ENCODE measurements at regions not wholly inside any gene's neighbourhood (a gene's known extent, or its start where the extent isn't known, plus 50 kb on each side); places are given as distances from the start of the nearest gene placed in this dataset.

DNA sequence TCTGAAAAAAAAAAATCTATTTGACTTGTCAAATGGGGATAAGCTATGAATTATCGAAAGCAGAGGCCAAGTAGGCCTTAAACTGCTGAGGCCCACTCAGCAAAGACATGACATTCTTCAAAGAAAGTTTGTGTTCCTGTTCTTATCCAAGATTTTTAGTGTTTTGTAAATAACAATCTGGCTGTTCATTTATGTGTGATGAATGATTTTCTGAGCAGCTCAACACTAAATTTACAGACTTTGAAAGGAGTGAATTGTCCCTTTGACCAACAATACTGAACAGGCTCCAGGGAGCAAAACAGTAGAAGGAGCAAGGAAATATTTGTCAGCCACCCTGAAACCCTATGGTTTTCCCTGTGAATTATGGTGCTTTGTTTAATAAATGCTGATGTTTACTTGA, 512.6 kb upstream of the NAALADL2 start:
- Histone ChIP-seq H3K9ac (ENCODE audit: low read length) (no peak overlapping the region), H3F3A (ENCODE audit: insufficient read depth) (no peaks in the 10 kb centered on the region), H3K79me2 (ENCODE audit: insufficient read depth, low read length) (no peaks in the 10 kb centered on the region), H3K4me2 (ENCODE audit: low read depth, low read length, poor library complexity, severe bottlenecking) (no peak overlapping the region), H3K36me3 (ENCODE audit: low read length) (no peaks in the 10 kb centered on the region), H4K20me1 (ENCODE audit: low read depth, low read length) (no peaks in the 10 kb centered on the region), H3K9me3 (ENCODE audit: insufficient read depth, low read length) (no peaks in the 10 kb centered on the region), H2AFZ (ENCODE audit: low read depth, low read length, severe bottlenecking) (no peak overlapping the region), H3K27me3 (ENCODE audit: low read length) (no peaks in the 10 kb centered on the region), H3K4me3 (ENCODE audit: insufficient read depth, low read length, poor library complexity, severe bottlenecking) (no peak overlapping the region), H3K9me2 (replicated peaks; ENCODE audit: insufficient read depth, low read length) (no peaks in the 10 kb centered on the region), H3K27ac (ENCODE audit: low read depth, low read length) (no peak overlapping the region)
- TF ChIP-seq, protein P1, sequence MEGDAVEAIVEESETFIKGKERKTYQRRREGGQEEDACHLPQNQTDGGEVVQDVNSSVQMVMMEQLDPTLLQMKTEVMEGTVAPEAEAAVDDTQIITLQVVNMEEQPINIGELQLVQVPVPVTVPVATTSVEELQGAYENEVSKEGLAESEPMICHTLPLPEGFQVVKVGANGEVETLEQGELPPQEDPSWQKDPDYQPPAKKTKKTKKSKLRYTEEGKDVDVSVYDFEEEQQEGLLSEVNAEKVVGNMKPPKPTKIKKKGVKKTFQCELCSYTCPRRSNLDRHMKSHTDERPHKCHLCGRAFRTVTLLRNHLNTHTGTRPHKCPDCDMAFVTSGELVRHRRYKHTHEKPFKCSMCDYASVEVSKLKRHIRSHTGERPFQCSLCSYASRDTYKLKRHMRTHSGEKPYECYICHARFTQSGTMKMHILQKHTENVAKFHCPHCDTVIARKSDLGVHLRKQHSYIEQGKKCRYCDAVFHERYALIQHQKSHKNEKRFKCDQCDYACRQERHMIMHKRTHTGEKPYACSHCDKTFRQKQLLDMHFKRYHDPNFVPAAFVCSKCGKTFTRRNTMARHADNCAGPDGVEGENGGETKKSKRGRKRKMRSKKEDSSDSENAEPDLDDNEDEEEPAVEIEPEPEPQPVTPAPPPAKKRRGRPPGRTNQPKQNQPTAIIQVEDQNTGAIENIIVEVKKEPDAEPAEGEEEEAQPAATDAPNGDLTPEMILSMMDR (IDR thresholded peaks at IDR 0.05; ENCODE audit: insufficient read depth, low read length, poor library complexity, severe bottlenecking): no peak
- TF ChIP-seq EZH2phosphoT487 (conservative IDR thresholded peaks at IDR 0.05; ENCODE audit: low read length): no peak

DNA sequence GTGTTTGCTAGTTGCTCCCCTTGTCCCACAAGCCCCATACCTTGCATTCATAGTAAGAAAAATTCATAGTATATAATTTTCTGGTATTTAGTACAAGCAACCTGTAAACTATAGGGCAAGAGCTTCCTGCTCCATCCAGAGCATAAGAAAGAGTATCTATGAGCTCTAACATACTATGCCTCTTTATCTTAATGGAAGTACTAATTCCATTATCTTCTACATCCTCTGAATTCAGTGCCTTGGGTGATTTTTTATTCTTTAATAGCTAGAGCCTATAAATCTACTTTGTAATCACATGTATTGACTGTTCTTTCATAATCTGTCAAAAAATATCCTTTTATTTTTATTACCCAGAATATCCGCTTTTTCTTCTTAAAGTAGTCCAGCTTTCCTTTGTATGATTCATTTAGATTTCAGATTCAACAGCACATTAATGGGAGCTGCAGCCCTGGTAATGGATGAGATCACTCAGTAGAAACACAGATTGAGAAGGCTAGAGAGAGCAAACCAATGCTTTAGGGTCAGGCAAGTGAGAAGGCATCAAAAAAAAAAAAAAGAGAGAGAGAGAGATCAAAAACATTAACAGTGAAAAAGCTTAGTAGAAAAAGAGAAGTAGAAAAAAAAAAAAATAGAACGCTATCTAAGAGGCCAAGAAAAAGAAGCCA, 511.5 kb upstream of the NAALADL2 start:
- Histone ChIP-seq H3K9me2 (replicated peaks; ENCODE audit: insufficient read depth, low read length) (no peaks in the 10 kb centered on the region), H3K4me3 (ENCODE audit: insufficient read depth, low read length, poor library complexity, severe bottlenecking) (no peak overlapping the region), H3K79me2 (ENCODE audit: insufficient read depth, low read length) (no peaks in the 10 kb centered on the region), H3K27me3 (ENCODE audit: low read length) (no peaks in the 10 kb centered on the region), H3K4me2 (ENCODE audit: low read depth, low read length, poor library complexity, severe bottlenecking) (no peak overlapping the region), H3K9ac (ENCODE audit: low read length) (no peak overlapping the region), H3K9me3 (ENCODE audit: insufficient read depth, low read length) (no peaks in the 10 kb centered on the region), H3K36me3 (ENCODE audit: low read length) (no peaks in the 10 kb centered on the region), H3F3A (ENCODE audit: insufficient read depth) (no peaks in the 10 kb centered on the region), H2AFZ (ENCODE audit: low read depth, low read length, severe bottlenecking) (no peak overlapping the region), H3K27ac (ENCODE audit: low read depth, low read length) (no peak overlapping the region), H4K20me1 (ENCODE audit: low read depth, low read length) (no peaks in the 10 kb centered on the region)
- TF ChIP-seq, protein P1 (IDR thresholded peaks at IDR 0.05; ENCODE audit: insufficient read depth, low read length, poor library complexity, severe bottlenecking): no peak
- TF ChIP-seq EZH2phosphoT487 (conservative IDR thresholded peaks at IDR 0.05; ENCODE audit: low read length): no peak

DNA sequence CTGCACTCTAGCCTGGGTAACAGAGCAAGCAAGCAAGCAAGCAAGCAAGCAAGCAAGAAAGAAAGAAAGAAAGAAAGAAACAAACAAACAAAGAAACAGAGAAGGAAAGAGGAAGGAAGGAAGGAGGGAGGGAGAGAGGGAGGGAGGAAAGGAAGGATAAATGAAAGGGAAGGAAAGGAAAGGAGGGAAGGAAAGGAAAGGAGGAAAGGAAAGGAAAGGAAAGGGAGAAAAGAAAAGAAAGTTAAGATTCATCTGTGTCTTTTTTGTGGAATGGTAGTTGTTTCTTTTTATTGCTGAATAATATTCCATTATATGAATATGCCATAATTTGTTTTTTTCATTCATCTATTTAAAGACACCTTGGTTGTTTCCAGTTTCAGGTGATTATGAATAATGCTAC, 506.9 kb upstream of the NAALADL2 start:
- no peak overlapping the region for H3K4me2 ChIP-seq (ENCODE audit: low read depth, low read length, poor library complexity, severe bottlenecking)
- H3K4me3 ChIP-seq (ENCODE audit: insufficient read depth, low read length, poor library complexity, severe bottlenecking): no peak overlapping the region
- TF ChIP-seq, protein P1 (IDR thresholded peaks at IDR 0.05; ENCODE audit: insufficient read depth, low read length, poor library complexity, severe bottlenecking): no peak
- no peak for TF ChIP-seq EZH2phosphoT487 (conservative IDR thresholded peaks at IDR 0.05; ENCODE audit: low read length)
- H3K9me2 ChIP-seq (replicated peaks; ENCODE audit: insufficient read depth, low read length): no peaks in the 10 kb centered on the region
- no peaks in the 10 kb centered on the region for H3K36me3 ChIP-seq (ENCODE audit: low read length)
- no peaks in the 10 kb centered on the region for H4K20me1 ChIP-seq (ENCODE audit: low read depth, low read length)
- no peak overlapping the region for H2AFZ ChIP-seq (ENCODE audit: low read depth, low read length, severe bottlenecking)
- H3K9ac ChIP-seq (ENCODE audit: low read length): no peak overlapping the region
- H3K27me3 ChIP-seq (ENCODE audit: low read length): no peaks in the 10 kb centered on the region
- H3K9me3 ChIP-seq (ENCODE audit: insufficient read depth, low read length): no peaks in the 10 kb centered on the region
- H3F3A ChIP-seq (ENCODE audit: insufficient read depth): no peaks in the 10 kb centered on the region
- H3K79me2 ChIP-seq (ENCODE audit: insufficient read depth, low read length): no peaks in the 10 kb centered on the region
- H3K27ac ChIP-seq (ENCODE audit: low read depth, low read length): no peak overlapping the region
